ENCODE measurements at regions not wholly inside any gene's neighbourhood (a gene's known extent, or its start where the extent isn't known, plus 50 kb on each side); places are given as distances from the start of the nearest gene placed in this dataset.
A peak's percentile ranks its signal among the peaks of the same experiment; 100 is the strongest.
"Not testable (repeated sequence)": the region's sequence is repeated elsewhere in the genome, so short reads cannot be mapped to it uniquely, and the experiment has no call there.

- no peak for DNase-seq (ENCODE audit: low spot score)
Observed at GRCh38 chr3:105130911-105131310, 235.8 kb upstream of the ALCAM start.

GRCh38 chr3:105137911-105138310 lies 228.8 kb upstream of the ALCAM start:
- DNase-seq (ENCODE audit: low spot score): peak; percentile 70

- no peak for DNase-seq (ENCODE audit: low spot score)
Observed at GRCh38 chr3:105139881-105140560, 226.7 kb upstream of the ALCAM start.

- no peak for DNase-seq (ENCODE audit: low spot score)
Observed at GRCh38 chr3:105140899-105141367, 225.8 kb upstream of the ALCAM start.

- DNase-seq (ENCODE audit: low spot score): no peak
Observed at GRCh38 chr3:105144837-105145236, 221.9 kb upstream of the ALCAM start.

GRCh38 chr3:105145511-105145910 lies 221.2 kb upstream of the ALCAM start:
- no peak for DNase-seq (ENCODE audit: low spot score)

GRCh38 chr3:105149197-105149596 lies 217.5 kb upstream of the ALCAM start:
- DNase-seq (ENCODE audit: low spot score): not testable (repeated sequence)

GRCh38 chr3:105152987-105153386 lies 213.7 kb upstream of the ALCAM start:
- no peak for DNase-seq (ENCODE audit: low spot score)

- no peak for DNase-seq (ENCODE audit: low spot score)
Observed at GRCh38 chr3:105154692-105155091, 212.0 kb upstream of the ALCAM start.

- no peak for DNase-seq (ENCODE audit: low spot score)
Observed at GRCh38 chr3:105157067-105157765, 209.5 kb upstream of the ALCAM start.

GRCh38 chr3:105157766-105158085 lies 209.0 kb upstream of the ALCAM start:
- no peak for DNase-seq (ENCODE audit: low spot score)

GRCh38 chr3:105158286-105158685 lies 208.4 kb upstream of the ALCAM start:
- DNase-seq (ENCODE audit: low spot score): no peak

- no peak for DNase-seq (ENCODE audit: low spot score)
Observed at GRCh38 chr3:105162448-105162847, 204.3 kb upstream of the ALCAM start.

- DNase-seq (ENCODE audit: low spot score): no peak
Observed at GRCh38 chr3:105166893-105167292, 199.8 kb upstream of the ALCAM start.

GRCh38 chr3:105170423-105170822 lies 196.3 kb upstream of the ALCAM start:
- DNase-seq (ENCODE audit: low spot score): no peak

GRCh38 chr3:105174017-105174615 lies 192.6 kb upstream of the ALCAM start:
- peak; percentile 18 for DNase-seq (ENCODE audit: low spot score)

- no peak for DNase-seq (ENCODE audit: low spot score)
Observed at GRCh38 chr3:105177576-105177975, 189.1 kb upstream of the ALCAM start.

- DNase-seq (ENCODE audit: low spot score): no peak
Observed at GRCh38 chr3:105187344-105187743, 179.4 kb upstream of the ALCAM start.

GRCh38 chr3:105195260-105195659 lies 171.4 kb upstream of the ALCAM start:
- DNase-seq (ENCODE audit: low spot score): no peak

- no peak for DNase-seq (ENCODE audit: low spot score)
Observed at GRCh38 chr3:105197863-105198262, 168.8 kb upstream of the ALCAM start.

- no peak for DNase-seq (ENCODE audit: low spot score)
Observed at GRCh38 chr3:105199217-105199616, 167.5 kb upstream of the ALCAM start.

- DNase-seq (ENCODE audit: low spot score): no peak
Observed at GRCh38 chr3:105210141-105210540, 156.6 kb upstream of the ALCAM start.

- DNase-seq (ENCODE audit: low spot score): no peak
Observed at GRCh38 chr3:105214590-105214989, 152.1 kb upstream of the ALCAM start.

Measured in pons (tissue), 1 donor.